OCI-LY1 (cell line): ENCODE measurements at regions not wholly inside any gene's neighbourhood (a gene's known extent, or its start where the extent isn't known, plus 50 kb on each side); places are given as distances from the start of the nearest gene placed in this dataset.
"Not testable (repeated sequence)": the region's sequence is repeated elsewhere in the genome, so short reads cannot be mapped to it uniquely, and the experiment has no call there.

Experiments used
- H2AFZ ChIP-seq: fragments of 200-600 bp; sonication (generic), shearing (Covaris generic); 2 replicates; pipeline ENCODE4 v1.6.0; 2014; ENCODE audit warnings: antibody characterized with exemption, mild to moderate bottlenecking, low read length
- H3F3A ChIP-seq: fragments of 200-600 bp; sonication (generic), shearing (Covaris generic); 2 replicates; pipeline ENCODE4 v1.6.0; 2014; ENCODE audit warnings: mild to moderate bottlenecking, antibody characterized with exemption, low read length, moderate library complexity; ENCODE audit not compliant: insufficient read depth
- H3K27ac ChIP-seq: fragments of 200-600 bp; sonication (generic); 2 replicates; pipeline ENCODE4 v1.5.1; 2014; ENCODE audit warnings: low read length, mixed run types, mild to moderate bottlenecking, low read depth; ENCODE audit not compliant: poor library complexity, severe bottlenecking
- H3K27me3 ChIP-seq: fragments of 200-600 bp; sonication (generic); 2 replicates; pipeline ENCODE4 v1.6.0; 2014; ENCODE audit warnings: antibody characterized with exemption, mild to moderate bottlenecking, low read length, moderate library complexity; ENCODE audit not compliant: insufficient read depth
- H3K36me3 ChIP-seq: fragments of 200-600 bp; sonication (generic); 2 replicates; pipeline ENCODE4 v1.6.1; 2014; ENCODE audit warnings: mild to moderate bottlenecking, antibody characterized with exemption, low read length, moderate library complexity, mixed read lengths; ENCODE audit not compliant: insufficient read depth
- H3K4me1 ChIP-seq: fragments of 200-600 bp; sonication (generic); 2 replicates; pipeline ENCODE4 v1.5.1; 2014; ENCODE audit warnings: mild to moderate bottlenecking, low read length, moderate library complexity; ENCODE audit not compliant: insufficient read depth, severe bottlenecking
- H3K4me2 ChIP-seq: fragments of 200-600 bp; sonication (generic), shearing (Covaris generic); 2 replicates; pipeline ENCODE4 v1.6.1; 2014; ENCODE audit warnings: low read length
- H3K4me3 ChIP-seq: fragments of 200-600 bp; sonication (generic); 2 replicates; pipeline ENCODE4 v1.5.1; 2014; ENCODE audit warnings: low read length, low read depth, mild to moderate bottlenecking, mixed read lengths; ENCODE audit not compliant: poor library complexity, severe bottlenecking
- H3K79me2 ChIP-seq: fragments of 200-600 bp; shearing (Covaris generic); 2 replicates; pipeline ENCODE4 v1.6.1; 2016; ENCODE audit warnings: mixed run types, low read length, mixed read lengths; ENCODE audit not compliant: insufficient read depth
- H3K9ac ChIP-seq: fragments of 200-600 bp; sonication (generic), shearing (Covaris generic); 2 replicates; pipeline ENCODE4 v1.6.1; 2014; ENCODE audit warnings: mild to moderate bottlenecking, low read length, mixed read lengths
- H3K9me2 ChIP-seq: fragments of 200-600 bp; sonication (generic), shearing (Covaris generic); 2 replicates; pipeline ENCODE4 v1.6.1; 2014; ENCODE audit warnings: low read depth, mild to moderate bottlenecking, low read length, mixed read lengths
- H3K9me3 ChIP-seq: fragments of 200-600 bp; shearing (Covaris generic); 2 replicates; pipeline ENCODE4 v1.6.1; 2014; ENCODE audit warnings: low read length, mixed read lengths
- H4K20me1 ChIP-seq: fragments of 200-600 bp; sonication (generic), shearing (Covaris generic); 2 replicates; pipeline ENCODE4 v1.6.0; 2016; ENCODE audit warnings: mild to moderate bottlenecking, low read length; ENCODE audit not compliant: insufficient read depth
- EZH2 ChIP-seq: fragments of 200-600 bp; sonication (generic), shearing (Covaris generic); IDR thresholded peaks from 2 replicates; pipeline ENCODE4 v1.8.0; 2017; ENCODE audit warnings: borderline replicate concordance, mixed run types, mild to moderate bottlenecking, antibody characterized with exemption, low read length, moderate library complexity, mixed read lengths
- TF ChIP-seq, protein P1 (sequence below): fragments of 200-600 bp; sonication (generic), shearing (Covaris generic); IDR thresholded peaks from 2 replicates; pipeline ENCODE4 v1.5.1; 2017; ENCODE audit warnings: mild to moderate bottlenecking, antibody characterized with exemption, low read length, moderate library complexity, mixed read lengths

DNA sequence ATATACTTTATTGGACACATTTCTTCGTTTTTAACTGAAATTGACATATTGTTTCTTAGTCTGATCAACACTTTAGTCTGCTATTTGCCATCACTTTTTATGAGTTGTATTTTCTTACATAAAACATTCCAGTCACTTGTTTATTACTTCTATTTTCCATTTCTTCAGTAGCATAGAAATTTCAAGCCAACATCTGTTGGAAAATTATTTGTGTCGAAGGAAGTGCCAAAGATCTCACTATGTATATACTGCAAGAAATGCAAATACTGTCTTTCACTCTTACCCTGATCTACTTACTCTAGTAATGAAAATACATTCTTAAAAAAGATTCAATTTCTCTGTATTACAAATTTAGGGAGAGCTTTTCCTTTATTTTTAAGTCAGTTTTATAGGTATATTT lies 105.9 kb downstream of the SLC17A6 start:
- Histone ChIP-seq H4K20me1 (no peaks in the 10 kb centered on the region), H3K9ac (no peak overlapping the region), H3K79me2 (no peaks in the 10 kb centered on the region), H3K4me3 (no peak overlapping the region), H3K9me3 (no peaks in the 10 kb centered on the region), H2AFZ (no peak overlapping the region), H3K9me2 (no peaks in the 10 kb centered on the region), H3F3A (no peaks in the 10 kb centered on the region), H3K4me2 (no peak overlapping the region), H3K36me3 (no peaks in the 10 kb centered on the region), H3K27ac (no peak overlapping the region), H3K4me1 (no peaks in the 10 kb centered on the region), H3K27me3 (no peaks in the 10 kb centered on the region)
- TF ChIP-seq, protein P1, sequence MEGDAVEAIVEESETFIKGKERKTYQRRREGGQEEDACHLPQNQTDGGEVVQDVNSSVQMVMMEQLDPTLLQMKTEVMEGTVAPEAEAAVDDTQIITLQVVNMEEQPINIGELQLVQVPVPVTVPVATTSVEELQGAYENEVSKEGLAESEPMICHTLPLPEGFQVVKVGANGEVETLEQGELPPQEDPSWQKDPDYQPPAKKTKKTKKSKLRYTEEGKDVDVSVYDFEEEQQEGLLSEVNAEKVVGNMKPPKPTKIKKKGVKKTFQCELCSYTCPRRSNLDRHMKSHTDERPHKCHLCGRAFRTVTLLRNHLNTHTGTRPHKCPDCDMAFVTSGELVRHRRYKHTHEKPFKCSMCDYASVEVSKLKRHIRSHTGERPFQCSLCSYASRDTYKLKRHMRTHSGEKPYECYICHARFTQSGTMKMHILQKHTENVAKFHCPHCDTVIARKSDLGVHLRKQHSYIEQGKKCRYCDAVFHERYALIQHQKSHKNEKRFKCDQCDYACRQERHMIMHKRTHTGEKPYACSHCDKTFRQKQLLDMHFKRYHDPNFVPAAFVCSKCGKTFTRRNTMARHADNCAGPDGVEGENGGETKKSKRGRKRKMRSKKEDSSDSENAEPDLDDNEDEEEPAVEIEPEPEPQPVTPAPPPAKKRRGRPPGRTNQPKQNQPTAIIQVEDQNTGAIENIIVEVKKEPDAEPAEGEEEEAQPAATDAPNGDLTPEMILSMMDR, result no peak
- TF ChIP-seq EZH2, result no peak

GRCh38 chr11:22441831-22442230 lies 103.7 kb downstream of the SLC17A6 start:
- no peaks in the 10 kb centered on the region for H3K9me2 ChIP-seq
- H3F3A ChIP-seq, result no peaks in the 10 kb centered on the region
- H3K4me1 ChIP-seq, result no peaks in the 10 kb centered on the region
- no peak overlapping the region for H3K4me2 ChIP-seq
- no peaks in the 10 kb centered on the region for H3K36me3 ChIP-seq
- H3K9me3 ChIP-seq, result no peaks in the 10 kb centered on the region
- TF ChIP-seq, protein P1, result no peak
- no peak for TF ChIP-seq EZH2
- no peak overlapping the region for H2AFZ ChIP-seq
- H3K79me2 ChIP-seq, result no peaks in the 10 kb centered on the region
- no peak overlapping the region for H3K4me3 ChIP-seq
- no peaks in the 10 kb centered on the region for H4K20me1 ChIP-seq
- no peaks in the 10 kb centered on the region for H3K27me3 ChIP-seq
- no peak overlapping the region for H3K9ac ChIP-seq
- H3K27ac ChIP-seq, result no peak overlapping the region

- not testable (repeated sequence) for H3K4me1 ChIP-seq, H3K9ac ChIP-seq, H2AFZ ChIP-seq, H3K79me2 ChIP-seq, H3K9me3 ChIP-seq, H3K27ac ChIP-seq, H3F3A ChIP-seq, H3K9me2 ChIP-seq, H3K27me3 ChIP-seq, H4K20me1 ChIP-seq, H3K4me2 ChIP-seq, H3K4me3 ChIP-seq, H3K36me3 ChIP-seq
Measured at GRCh38 chr11:22435582-22435981, 97.4 kb downstream of the SLC17A6 start.

GRCh38 chr11:22433517-22433916 lies 95.3 kb downstream of the SLC17A6 start:
- Histone ChIP-seq H3K9ac (no peak overlapping the region), H3K4me2 (no peak overlapping the region), H2AFZ (no peak overlapping the region)

More at GRCh38 chr11:22433517-22433916, 95.3 kb downstream of the SLC17A6 start:
- no peaks in the 10 kb centered on the region for H3K36me3 ChIP-seq
- no peaks in the 10 kb centered on the region for H3K4me1 ChIP-seq
- no peaks in the 10 kb centered on the region for H3K9me2 ChIP-seq
- H3K27ac ChIP-seq, result no peak overlapping the region
- no peak for TF ChIP-seq EZH2
- TF ChIP-seq, protein P1, result no peak
- H3F3A ChIP-seq, result no peaks in the 10 kb centered on the region
- no peaks in the 10 kb centered on the region for H3K9me3 ChIP-seq
- no peak overlapping the region for H3K4me3 ChIP-seq
- H3K79me2 ChIP-seq, result no peaks in the 10 kb centered on the region
- no peaks in the 10 kb centered on the region for H3K27me3 ChIP-seq
- H4K20me1 ChIP-seq, result no peaks in the 10 kb centered on the region
